OCI-LY1 (cell line): ENCODE measurements at regions not wholly inside any gene's neighbourhood (a gene's known extent, or its start where the extent isn't known, plus 50 kb on each side); places are given as distances from the start of the nearest gene placed in this dataset.

Source experiments
- CTCF ChIP-seq: fragments of 200-600 bp; sonication (generic), shearing (Covaris generic); IDR thresholded peaks from 2 replicates; pipeline ENCODE4 v1.5.1; 2017; ENCODE audit warnings: mild to moderate bottlenecking, antibody characterized with exemption, low read length, moderate library complexity, mixed read lengths
- EZH2 ChIP-seq: fragments of 200-600 bp; sonication (generic), shearing (Covaris generic); IDR thresholded peaks from 2 replicates; pipeline ENCODE4 v1.8.0; 2017; ENCODE audit warnings: borderline replicate concordance, mixed run types, mild to moderate bottlenecking, antibody characterized with exemption, low read length, moderate library complexity, mixed read lengths

DNA sequence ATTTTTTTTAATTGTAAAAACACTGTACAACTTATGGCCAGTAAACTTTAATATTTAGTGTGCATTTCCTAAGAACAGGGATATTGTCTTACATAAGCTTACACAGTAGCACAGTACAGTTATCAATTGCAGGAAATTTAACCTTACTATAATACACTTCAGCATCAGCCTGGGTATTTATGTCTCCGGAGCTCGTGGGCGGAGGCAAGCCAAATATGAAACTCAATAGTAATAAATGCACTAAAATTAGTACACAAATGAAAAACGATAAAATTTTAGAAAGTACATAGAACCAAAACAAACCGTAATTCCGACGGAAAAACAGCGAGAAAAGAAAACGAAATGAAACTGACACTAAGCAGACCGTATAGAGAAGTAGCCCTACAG is 91.2 kb downstream of the ANXA2R start:
- no peak for TF ChIP-seq CTCF
- no peak for TF ChIP-seq EZH2
